ENCODE measurements at regions not wholly inside any gene's neighbourhood (a gene's known extent, or its start where the extent isn't known, plus 50 kb on each side); places are given as distances from the start of the nearest gene placed in this dataset.

GRCh38 chr14:50044042-50044651, 72.2 kb downstream of the VCPKMT start:
- Mint-ChIP-seq H3K4me1 (peaks cover 18% of the 10 kb centered on the region), H3K4me3 (no peak overlapping the region), H3K27ac (no peak overlapping the region), H3K36me3 (ENCODE audit: low read depth) (no peaks in the 10 kb centered on the region), H3K9me3 (no peaks in the 10 kb centered on the region), H3K27me3 (ENCODE audit: insufficient read depth, low read depth, poor library complexity) (no peaks in the 10 kb centered on the region)
- no peak overlapping the region for H3K4me3 ChIP-seq
- no peak overlapping the region for H3K4me2 ChIP-seq
- H3K9me2 ChIP-seq (ENCODE audit: insufficient read depth) = peaks cover 2% of the 10 kb centered on the region; the same call in 1 of the 2 replicates
- no peaks in the 10 kb centered on the region for H3F3A ChIP-seq (replicated peaks; ENCODE audit: low read depth)
- H3K36me3 ChIP-seq (ENCODE audit: insufficient read depth) = no peaks in the 10 kb centered on the region
- ATAC-seq = no peak
- no peaks in the 10 kb centered on the region for H4K20me1 ChIP-seq (replicated peaks; ENCODE audit: insufficient read depth)
- H2AFZ ChIP-seq = peak overlapping the region; percentile 85
- no peak for TF ChIP-seq ZNF331 (CRISPR knock-in tag; IDR thresholded peaks at IDR 0.05; ENCODE audit: low read depth)
- TF ChIP-seq ETS1 (IDR thresholded peaks at IDR 0.05) = no peak
- TF ChIP-seq REST (IDR thresholded peaks at IDR 0.05; ENCODE audit: unreplicated experiment) = no peak
- TF ChIP-seq NANOG (IDR thresholded peaks at IDR 0.05; ENCODE audit: borderline replicate concordance) = no peak
- no peak for TF ChIP-seq JUNB (IDR thresholded peaks at IDR 0.05; ENCODE audit: unreplicated experiment)
- TF ChIP-seq ZNF114 (CRISPR knock-in tag; IDR thresholded peaks at IDR 0.05) = no peak
- no peak for TF ChIP-seq POLR2AphosphoS5 (IDR thresholded peaks at IDR 0.05; ENCODE audit: low read depth)
- TF ChIP-seq EZH2phosphoT487 (IDR thresholded peaks at IDR 0.05; ENCODE audit: unreplicated experiment) = no peak
- TF ChIP-seq CREB1 (CRISPR knock-in tag; IDR thresholded peaks at IDR 0.05; ENCODE audit: low read depth) = no peak
- TF ChIP-seq STAT1 (IDR thresholded peaks at IDR 0.05; ENCODE audit: unreplicated experiment) = no peak
- H3K27me3 ChIP-seq (ENCODE audit: insufficient read depth) = no peaks in the 10 kb centered on the region
- no peaks in the 10 kb centered on the region for H3K79me2 ChIP-seq (replicated peaks; ENCODE audit: insufficient read depth)
- H3K27ac ChIP-seq (ENCODE audit: low read depth) = no peak overlapping the region
- no peak for DNase-seq (ENCODE audit: low spot score)
- H3K4me1 ChIP-seq (ENCODE audit: insufficient read depth) = peaks cover 4% of the 10 kb centered on the region; the same call in 1 of the 2 replicates

- Mint-ChIP-seq H3K9me3 (no peaks in the 10 kb centered on the region), H3K4me3 (no peak overlapping the region), H3K27me3 (ENCODE audit: insufficient read depth, low read depth, poor library complexity) (no peaks in the 10 kb centered on the region), H3K27ac (no peak overlapping the region), H3K36me3 (ENCODE audit: low read depth) (no peaks in the 10 kb centered on the region), H3K4me1 (peaks cover 18% of the 10 kb centered on the region)
- ATAC-seq = no peak
- Histone ChIP-seq H4K20me1 (replicated peaks; ENCODE audit: insufficient read depth) (no peaks in the 10 kb centered on the region), H3K4me1 (ENCODE audit: insufficient read depth) (peaks cover 4% of the 10 kb centered on the region; the same call in 1 of the 2 replicates), H3F3A (replicated peaks; ENCODE audit: low read depth) (no peaks in the 10 kb centered on the region), H2AFZ (peak overlapping the region; percentile 93), H3K27me3 (ENCODE audit: insufficient read depth) (no peaks in the 10 kb centered on the region), H3K4me3 (no peak overlapping the region), H3K4me2 (no peak overlapping the region), H3K27ac (ENCODE audit: low read depth) (no peak overlapping the region), H3K79me2 (replicated peaks; ENCODE audit: insufficient read depth) (no peaks in the 10 kb centered on the region), H3K9me2 (ENCODE audit: insufficient read depth) (peaks cover 4% of the 10 kb centered on the region; the same call in 1 of the 2 replicates), H3K36me3 (ENCODE audit: insufficient read depth) (no peaks in the 10 kb centered on the region)
- DNase-seq (ENCODE audit: low spot score) = no peak
- TF ChIP-seq EZH2phosphoT487 (IDR thresholded peaks at IDR 0.05; ENCODE audit: unreplicated experiment) = no peak
- TF ChIP-seq ZNF114 (CRISPR knock-in tag; IDR thresholded peaks at IDR 0.05) = no peak
- TF ChIP-seq NANOG (IDR thresholded peaks at IDR 0.05; ENCODE audit: borderline replicate concordance) = no peak
- no peak for TF ChIP-seq JUNB (IDR thresholded peaks at IDR 0.05; ENCODE audit: unreplicated experiment)
- no peak for TF ChIP-seq REST (IDR thresholded peaks at IDR 0.05; ENCODE audit: unreplicated experiment)
- TF ChIP-seq EZH2 (IDR thresholded peaks at IDR 0.05; ENCODE audit: low read depth, unreplicated experiment) = no peak
- no peak for TF ChIP-seq STAT1 (IDR thresholded peaks at IDR 0.05; ENCODE audit: unreplicated experiment)
Measured at GRCh38 chr14:50045039-50045711, 71.2 kb downstream of the VCPKMT start.

Measured in GM23338 (cell line).